Omental fat pad (tissue), 3 donors: ENCODE measurements at regions not wholly inside any gene's neighbourhood (a gene's known extent, or its start where the extent isn't known, plus 50 kb on each side); places are given as distances from the start of the nearest gene placed in this dataset.

Source experiments
- ATAC-seq: fragments of 150-250 bp; one replicate; pipeline ENCODE4 v1.9.1; 2016; ENCODE audit warnings: mild to moderate bottlenecking, moderate library complexity; ENCODE audit not compliant: low FRiP score
- DNase-seq: peaks from one replicate; pipeline ENCODE4 v3.0.0-alpha.2; 2019; ENCODE audit warnings: low spot score
- TF ChIP-seq, protein P1 (sequence below), 3 donors: fragments of 450-650 bp; IDR thresholded peaks; one replicate each; pipeline ENCODE4 v1.5.1; 2016 to 2017; ENCODE audit warnings: antibody characterized with exemption in 3 of 3, mild to moderate bottlenecking in 3 of 3, moderate library complexity in 2 of 3

DNA sequence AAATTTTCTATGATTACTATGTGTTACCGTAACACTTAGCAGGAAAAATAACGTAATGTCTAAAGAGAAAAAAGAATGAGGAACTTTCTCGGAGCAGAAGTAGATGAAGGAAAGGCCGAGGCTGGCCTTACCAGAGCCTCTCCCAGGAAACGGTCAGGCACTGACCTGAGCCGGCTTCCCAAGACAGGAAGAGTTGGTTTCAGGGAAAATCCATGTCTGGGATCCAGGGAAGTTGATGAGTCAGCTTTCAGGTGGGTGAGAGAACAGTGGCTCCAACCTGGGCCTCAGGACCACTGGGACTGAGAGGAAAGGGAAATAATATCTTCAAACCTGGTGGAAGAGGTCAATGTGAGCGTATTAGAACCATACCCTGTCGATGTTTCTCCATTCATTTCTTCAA, 93.3 kb upstream of the UBL3 start:
- no peak for DNase-seq
- no peak for ATAC-seq
- TF ChIP-seq, protein P1, sequence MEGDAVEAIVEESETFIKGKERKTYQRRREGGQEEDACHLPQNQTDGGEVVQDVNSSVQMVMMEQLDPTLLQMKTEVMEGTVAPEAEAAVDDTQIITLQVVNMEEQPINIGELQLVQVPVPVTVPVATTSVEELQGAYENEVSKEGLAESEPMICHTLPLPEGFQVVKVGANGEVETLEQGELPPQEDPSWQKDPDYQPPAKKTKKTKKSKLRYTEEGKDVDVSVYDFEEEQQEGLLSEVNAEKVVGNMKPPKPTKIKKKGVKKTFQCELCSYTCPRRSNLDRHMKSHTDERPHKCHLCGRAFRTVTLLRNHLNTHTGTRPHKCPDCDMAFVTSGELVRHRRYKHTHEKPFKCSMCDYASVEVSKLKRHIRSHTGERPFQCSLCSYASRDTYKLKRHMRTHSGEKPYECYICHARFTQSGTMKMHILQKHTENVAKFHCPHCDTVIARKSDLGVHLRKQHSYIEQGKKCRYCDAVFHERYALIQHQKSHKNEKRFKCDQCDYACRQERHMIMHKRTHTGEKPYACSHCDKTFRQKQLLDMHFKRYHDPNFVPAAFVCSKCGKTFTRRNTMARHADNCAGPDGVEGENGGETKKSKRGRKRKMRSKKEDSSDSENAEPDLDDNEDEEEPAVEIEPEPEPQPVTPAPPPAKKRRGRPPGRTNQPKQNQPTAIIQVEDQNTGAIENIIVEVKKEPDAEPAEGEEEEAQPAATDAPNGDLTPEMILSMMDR (IDR thresholded peaks at IDR 0.05), result no peak

DNA sequence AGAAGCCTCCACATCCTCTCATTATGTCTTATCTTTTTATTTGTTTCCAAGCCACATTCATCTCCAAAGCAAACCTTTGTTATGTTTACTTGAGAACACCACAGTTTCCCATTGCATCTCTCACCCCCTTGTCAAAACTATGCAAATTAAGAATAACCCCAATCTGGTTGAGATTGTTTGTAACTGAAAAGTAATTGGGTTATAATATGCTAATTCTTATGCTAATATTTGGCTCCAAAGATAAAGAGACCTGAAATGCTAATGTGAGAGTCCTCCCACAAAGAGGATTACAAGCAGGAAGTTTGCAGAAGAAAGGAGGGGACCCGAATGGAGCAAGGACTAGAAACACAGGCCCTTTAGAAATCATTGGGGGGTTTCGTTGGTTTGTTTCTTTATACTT, 92.9 kb upstream of the UBL3 start:
- DNase-seq (no peak), ATAC-seq (no peak)
- TF ChIP-seq, protein P1 (IDR thresholded peaks at IDR 0.05), result no peak

DNA sequence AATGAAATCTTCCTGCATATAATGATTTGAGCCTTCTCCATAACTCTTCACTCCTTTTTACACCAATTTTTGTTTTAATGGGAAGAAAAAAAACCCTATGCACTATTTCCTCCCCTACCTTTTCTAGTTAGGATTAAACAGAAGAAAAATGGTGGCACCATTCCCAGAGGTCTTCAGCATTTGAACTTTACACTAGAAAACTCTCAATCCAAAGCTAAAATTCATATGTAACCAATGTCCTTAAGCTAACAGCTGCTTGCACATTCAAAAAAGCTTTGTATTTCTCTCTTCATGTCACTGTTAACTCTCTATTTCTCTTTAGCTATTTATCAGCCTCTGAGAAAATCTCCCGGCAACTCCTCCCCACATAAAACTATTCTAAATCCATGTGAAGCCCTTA, 90.3 kb upstream of the UBL3 start:
- ATAC-seq (no peak), DNase-seq (no peak)
- TF ChIP-seq, protein P1 (IDR thresholded peaks at IDR 0.05), result no peak

DNA sequence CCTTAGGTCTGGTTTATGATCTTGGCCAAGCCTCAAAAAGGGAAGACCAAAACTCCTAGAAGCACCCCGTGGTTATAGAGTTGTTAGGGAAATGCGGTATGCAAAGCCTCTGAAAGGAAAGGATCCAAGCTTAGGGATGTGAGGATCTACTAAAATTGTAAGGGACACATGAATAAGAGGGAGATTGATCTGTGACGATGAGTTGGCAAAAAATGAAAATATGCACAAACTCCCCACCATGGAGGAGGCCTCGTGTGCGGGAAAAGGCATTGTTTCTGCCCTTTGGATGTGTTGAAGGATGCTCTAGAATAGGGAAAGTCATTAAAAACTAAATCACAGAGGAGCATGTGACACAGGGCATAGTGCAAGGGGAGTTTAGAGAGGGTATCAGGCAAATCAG, 88.7 kb upstream of the UBL3 start:
- no peak for DNase-seq
- TF ChIP-seq, protein P1 (IDR thresholded peaks at IDR 0.05), result no peak
- no peak for ATAC-seq

DNA sequence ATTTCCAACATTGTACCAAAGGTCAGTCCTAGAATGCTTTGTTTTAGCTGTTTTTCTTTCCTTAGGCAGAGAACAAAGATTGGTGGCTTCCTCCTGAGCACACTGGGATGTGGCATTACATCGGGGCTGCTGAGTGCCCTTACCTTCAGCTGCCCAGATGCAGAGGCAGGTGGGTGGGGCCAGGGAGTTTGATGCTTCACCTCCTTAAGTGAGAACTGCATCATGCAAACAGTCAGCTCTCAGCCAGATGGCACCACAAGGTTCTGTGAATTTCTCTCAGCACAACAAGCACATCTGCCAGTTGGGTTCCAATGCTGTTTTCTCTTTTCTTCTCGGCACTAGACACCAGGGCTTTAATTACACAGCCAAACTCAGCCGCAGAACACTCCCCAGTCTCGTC, 87.4 kb upstream of the UBL3 start:
- no peak for DNase-seq
- TF ChIP-seq, protein P1 (IDR thresholded peaks at IDR 0.05), result no peak
- ATAC-seq, result no peak

DNA sequence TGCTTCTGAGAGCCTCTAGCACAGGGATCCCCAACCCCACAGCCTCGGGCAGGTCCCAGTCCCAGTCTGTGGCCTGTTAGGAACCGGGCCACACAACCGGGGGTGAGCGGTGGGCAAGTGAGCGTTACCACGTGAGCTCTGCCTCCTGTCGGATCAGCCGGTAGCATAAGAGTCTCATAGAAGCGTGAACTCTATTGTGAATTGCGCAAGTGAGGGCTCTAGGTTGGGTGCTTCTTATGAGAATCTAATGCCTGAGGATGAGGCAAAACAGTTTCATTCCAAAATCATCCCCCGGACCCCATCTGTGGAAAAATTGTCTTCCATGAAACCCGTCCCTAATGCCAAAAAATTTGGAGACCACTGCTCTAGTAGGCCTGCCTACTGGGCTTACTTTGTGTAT, 87.0 kb upstream of the UBL3 start:
- DNase-seq, result no peak
- TF ChIP-seq, protein P1 (IDR thresholded peaks at IDR 0.05), result no peak
- no peak for ATAC-seq

DNA sequence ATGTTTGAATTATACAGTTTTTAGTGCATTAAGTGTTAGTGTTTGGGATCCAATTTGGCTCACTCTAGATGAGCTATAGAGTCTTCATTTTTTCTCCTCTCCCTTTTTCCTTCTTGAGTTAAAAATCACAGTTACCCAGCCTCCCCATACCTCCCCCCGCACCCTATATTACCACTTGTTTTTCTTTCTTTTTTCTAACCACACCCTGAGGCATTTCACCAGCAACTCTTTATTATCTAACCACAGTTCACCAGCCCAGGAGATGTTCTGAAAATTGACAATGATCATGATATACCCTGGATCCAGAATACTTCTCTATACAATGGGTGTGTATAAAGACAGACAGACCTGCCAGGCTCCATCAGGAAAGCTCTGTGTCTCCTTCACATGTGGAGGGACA, 86.5 kb upstream of the UBL3 start:
- TF ChIP-seq, protein P1 (IDR thresholded peaks at IDR 0.05), result no peak
- ATAC-seq, result no peak
- no peak for DNase-seq
